Nephron progenitor cell (in vitro differentiated cells): ENCODE measurements at regions not wholly inside any gene's neighbourhood (a gene's known extent, or its start where the extent isn't known, plus 50 kb on each side); places are given as distances from the start of the nearest gene placed in this dataset.

Experiments
- DNase-seq: peaks from one replicate; pipeline ENCODE4 v3.0.0; 2021
- H3K27ac Mint-ChIP-seq: 2 replicates; pipeline ENCODE4 v1.8.0; 2021; ENCODE audit warnings: mild to moderate bottlenecking, moderate library complexity, mixed read lengths
- H3K27me3 Mint-ChIP-seq: 2 replicates; pipeline ENCODE4 v1.8.0; 2021; ENCODE audit warnings: mild to moderate bottlenecking, low read depth, mixed read lengths; ENCODE audit not compliant: poor library complexity
- H3K36me3 Mint-ChIP-seq: 2 replicates; pipeline ENCODE4 v1.8.0; 2021; ENCODE audit warnings: low read depth, mixed read lengths
- H3K4me1 Mint-ChIP-seq: 2 replicates; pipeline ENCODE4 v1.8.0; 2021; ENCODE audit warnings: mixed read lengths
- H3K4me3 Mint-ChIP-seq: 2 replicates; pipeline ENCODE4 v1.8.0; 2021; ENCODE audit warnings: mild to moderate bottlenecking, moderate library complexity, mixed read lengths
- H3K9me3 Mint-ChIP-seq: 2 replicates; pipeline ENCODE4 v1.8.0; 2021; ENCODE audit warnings: mild to moderate bottlenecking, moderate library complexity, mixed read lengths
- CTCF ChIP-seq: fragments of 200-600 bp; sonication (generic); IDR thresholded peaks from 2 replicates; pipeline ENCODE4 v1.5.0; 2021; ENCODE audit warnings: antibody characterized with exemption

- no peaks in the 10 kb centered on the region for H3K4me1 Mint-ChIP-seq
- no peak overlapping the region for H3K4me3 Mint-ChIP-seq
- peaks cover 3% of the 10 kb centered on the region for H3K27me3 Mint-ChIP-seq
- no peak overlapping the region for H3K27ac Mint-ChIP-seq
- no peaks in the 10 kb centered on the region for H3K36me3 Mint-ChIP-seq
- no peaks in the 10 kb centered on the region for H3K9me3 Mint-ChIP-seq
- TF ChIP-seq CTCF: no peak
- no peak for DNase-seq
These were observed 81.3 kb upstream of the ERCC6L2 start for GRCh38 chr9:95793924-95794828.

GRCh38 chr9:95791695-95792094 lies 83.8 kb upstream of the ERCC6L2 start:
- H3K36me3 Mint-ChIP-seq: no peaks in the 10 kb centered on the region
- no peak for TF ChIP-seq CTCF
- peaks cover 3% of the 10 kb centered on the region for H3K27me3 Mint-ChIP-seq
- no peak overlapping the region for H3K4me3 Mint-ChIP-seq
- no peaks in the 10 kb centered on the region for H3K9me3 Mint-ChIP-seq
- no peak for DNase-seq
- H3K27ac Mint-ChIP-seq: no peak overlapping the region
- H3K4me1 Mint-ChIP-seq: peaks cover 19% of the 10 kb centered on the region

GRCh38 chr9:95791286-95791685 lies 84.2 kb upstream of the ERCC6L2 start:
- Mint-ChIP-seq H3K4me3 (no peak overlapping the region), H3K9me3 (no peaks in the 10 kb centered on the region), H3K4me1 (peaks cover 23% of the 10 kb centered on the region), H3K36me3 (no peaks in the 10 kb centered on the region), H3K27ac (no peak overlapping the region), H3K27me3 (peaks cover 3% of the 10 kb centered on the region)
- DNase-seq: no peak
- TF ChIP-seq CTCF: no peak

GRCh38 chr9:95788521-95788991 lies 86.9 kb upstream of the ERCC6L2 start:
- Mint-ChIP-seq H3K4me3 (no peak overlapping the region), H3K27me3 (peaks cover 3% of the 10 kb centered on the region), H3K27ac (no peak overlapping the region), H3K9me3 (no peaks in the 10 kb centered on the region), H3K4me1 (peaks cover 33% of the 10 kb centered on the region), H3K36me3 (no peaks in the 10 kb centered on the region)
- no peak for DNase-seq
- no peak for TF ChIP-seq CTCF

- H3K9me3 Mint-ChIP-seq: no peaks in the 10 kb centered on the region
- TF ChIP-seq CTCF: no peak
- no peaks in the 10 kb centered on the region for H3K36me3 Mint-ChIP-seq
- DNase-seq: no peak
- H3K4me1 Mint-ChIP-seq: peaks cover 33% of the 10 kb centered on the region
- H3K4me3 Mint-ChIP-seq: no peak overlapping the region
- peaks cover 2% of the 10 kb centered on the region for H3K27me3 Mint-ChIP-seq
- peak overlapping the region; percentile 39 for H3K27ac Mint-ChIP-seq
These were observed 87.5 kb upstream of the ERCC6L2 start for GRCh38 chr9:95788021-95788420.

GRCh38 chr9:95785209-95785608 lies 90.3 kb upstream of the ERCC6L2 start:
- H3K27ac Mint-ChIP-seq: no peak overlapping the region
- DNase-seq: no peak
- TF ChIP-seq CTCF: no peak
- H3K4me1 Mint-ChIP-seq: peaks cover 39% of the 10 kb centered on the region
- no peaks in the 10 kb centered on the region for H3K9me3 Mint-ChIP-seq
- H3K27me3 Mint-ChIP-seq: peaks cover 7% of the 10 kb centered on the region
- no peaks in the 10 kb centered on the region for H3K36me3 Mint-ChIP-seq
- H3K4me3 Mint-ChIP-seq: no peak overlapping the region
